AG09319 (cell line): ENCODE measurements at regions not wholly inside any gene's neighbourhood (a gene's known extent, or its start where the extent isn't known, plus 50 kb on each side); places are given as distances from the start of the nearest gene placed in this dataset.

Experiments used
- DNase-seq: peaks from one replicate; pipeline ENCODE4 v3.0.0-alpha.2; 2010; ENCODE audit warnings: low read depth; ENCODE audit errors: extremely low read depth
- TF ChIP-seq, protein P1 (sequence below): IDR thresholded peaks from 2 replicates; pipeline ENCODE4 v1.5.1; 2011; ENCODE audit warnings: low read depth, mild to moderate bottlenecking, inconsistent platforms, low read length, moderate library complexity

- no peak for DNase-seq
- TF ChIP-seq, protein P1, sequence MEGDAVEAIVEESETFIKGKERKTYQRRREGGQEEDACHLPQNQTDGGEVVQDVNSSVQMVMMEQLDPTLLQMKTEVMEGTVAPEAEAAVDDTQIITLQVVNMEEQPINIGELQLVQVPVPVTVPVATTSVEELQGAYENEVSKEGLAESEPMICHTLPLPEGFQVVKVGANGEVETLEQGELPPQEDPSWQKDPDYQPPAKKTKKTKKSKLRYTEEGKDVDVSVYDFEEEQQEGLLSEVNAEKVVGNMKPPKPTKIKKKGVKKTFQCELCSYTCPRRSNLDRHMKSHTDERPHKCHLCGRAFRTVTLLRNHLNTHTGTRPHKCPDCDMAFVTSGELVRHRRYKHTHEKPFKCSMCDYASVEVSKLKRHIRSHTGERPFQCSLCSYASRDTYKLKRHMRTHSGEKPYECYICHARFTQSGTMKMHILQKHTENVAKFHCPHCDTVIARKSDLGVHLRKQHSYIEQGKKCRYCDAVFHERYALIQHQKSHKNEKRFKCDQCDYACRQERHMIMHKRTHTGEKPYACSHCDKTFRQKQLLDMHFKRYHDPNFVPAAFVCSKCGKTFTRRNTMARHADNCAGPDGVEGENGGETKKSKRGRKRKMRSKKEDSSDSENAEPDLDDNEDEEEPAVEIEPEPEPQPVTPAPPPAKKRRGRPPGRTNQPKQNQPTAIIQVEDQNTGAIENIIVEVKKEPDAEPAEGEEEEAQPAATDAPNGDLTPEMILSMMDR, result no peak
These were observed 270.8 kb downstream of the CALCRL start for GRCh38 chr2:187177253-187177652.

DNA sequence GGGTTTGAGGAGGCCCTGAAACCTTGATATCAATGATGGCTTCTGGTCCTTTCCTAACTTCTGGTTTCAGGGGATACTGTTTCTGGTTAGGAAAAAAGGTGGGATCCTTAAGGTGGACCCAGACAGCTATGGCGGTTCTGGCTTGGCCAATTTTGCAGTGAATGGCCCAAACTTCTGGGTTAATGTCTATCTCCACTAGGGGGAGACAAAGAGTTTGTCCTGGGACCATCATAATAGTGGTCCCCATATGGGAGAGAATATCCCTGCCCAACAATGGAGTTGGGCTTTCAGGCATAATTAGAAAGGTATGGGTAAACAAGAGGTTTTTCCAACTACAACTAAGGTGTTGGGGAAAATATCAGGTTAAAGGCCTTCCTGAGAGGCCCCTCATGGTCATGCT, 273.5 kb downstream of the CALCRL start:
- no peak for DNase-seq
- TF ChIP-seq, protein P1, result peak; percentile 32

- no peak for DNase-seq
- TF ChIP-seq, protein P1, result no peak
These were observed 276.7 kb downstream of the CALCRL start for GRCh38 chr2:187171318-187171717.

DNA sequence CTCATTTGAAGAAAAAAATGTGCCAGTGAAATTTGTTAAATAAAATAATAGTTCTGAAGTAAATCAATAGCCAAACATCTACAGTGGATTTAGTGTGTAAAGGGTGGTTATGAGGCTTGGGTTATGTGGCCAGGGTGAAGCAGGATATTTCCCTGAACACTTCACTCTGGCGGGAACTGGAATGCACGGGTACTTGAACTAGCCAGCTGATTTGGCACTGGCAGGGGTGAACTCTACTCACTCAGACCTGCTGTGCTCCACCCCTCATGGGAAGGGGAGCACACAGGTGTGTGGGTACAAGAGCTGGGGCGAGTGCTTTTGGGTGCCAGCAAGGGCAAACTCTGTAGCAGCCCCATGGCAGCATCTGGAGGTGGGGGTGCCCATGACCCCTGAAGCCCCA, 278.2 kb downstream of the CALCRL start:
- TF ChIP-seq, protein P1, result no peak
- DNase-seq, result no peak

DNA sequence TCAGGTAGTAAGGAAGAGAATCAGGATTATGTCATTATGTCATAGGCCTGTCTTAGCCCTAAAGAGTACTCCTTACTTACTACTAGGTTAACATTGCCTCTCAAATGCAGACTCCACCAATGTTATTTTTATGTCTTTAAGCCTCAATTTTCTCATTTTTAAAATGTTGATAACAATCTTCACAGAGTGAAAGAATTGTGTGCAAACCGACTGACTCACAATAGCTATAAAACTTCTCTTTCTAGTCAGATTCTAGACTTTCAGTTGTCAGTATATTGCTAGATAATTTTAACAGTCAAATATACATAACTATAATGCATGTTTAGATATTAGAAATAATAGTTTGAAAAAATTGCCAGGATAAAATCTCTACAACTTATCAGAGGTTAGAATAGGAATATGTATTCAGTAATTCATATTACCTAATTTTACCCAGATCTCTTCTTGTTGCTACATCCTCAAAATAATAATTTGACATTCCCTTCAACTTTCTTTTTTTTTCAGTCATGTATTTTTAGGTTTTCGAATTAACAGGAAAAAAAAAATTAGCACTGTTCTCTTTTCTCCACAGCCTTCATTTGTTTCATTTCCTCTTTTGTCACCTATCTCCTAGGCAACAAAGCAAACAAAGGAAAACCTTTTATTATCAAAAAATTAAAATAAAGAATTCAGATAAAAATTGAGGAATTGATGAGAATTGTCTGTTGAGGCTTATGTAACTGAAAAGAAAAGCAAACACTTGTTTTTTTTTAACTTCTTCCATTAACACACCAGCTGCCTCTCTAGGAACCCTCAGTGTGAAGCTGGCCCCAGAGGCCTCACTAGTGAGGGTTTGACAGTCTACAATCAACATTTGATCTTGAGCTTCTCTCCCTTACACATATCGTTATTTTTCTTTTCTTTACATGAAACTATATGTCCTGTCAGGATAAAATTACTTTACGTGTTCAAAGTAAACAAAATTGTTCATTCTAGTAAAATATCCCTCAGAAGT, 279.0 kb downstream of the CALCRL start:
- TF ChIP-seq, protein P1, result no peak
- DNase-seq, result no peak

DNA sequence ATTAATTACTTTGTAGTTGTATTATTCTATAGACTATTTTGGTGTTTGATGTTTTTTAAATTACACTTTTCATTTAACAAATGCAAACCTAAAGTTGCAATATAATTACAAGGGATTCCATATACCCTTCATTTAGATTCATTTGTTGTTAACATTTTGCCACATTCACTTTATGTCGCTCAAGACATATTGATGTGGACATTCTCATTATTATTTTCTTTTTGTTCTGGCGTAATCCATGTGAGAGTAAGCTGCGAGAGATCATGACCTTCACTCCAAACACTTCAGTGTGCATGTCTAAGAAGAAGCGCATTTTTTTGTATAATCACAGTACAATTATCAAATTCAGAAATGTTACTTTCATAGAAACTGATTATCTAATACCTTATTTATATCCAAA, 280.6 kb downstream of the CALCRL start:
- DNase-seq, result no peak
- TF ChIP-seq, protein P1, result no peak

DNA sequence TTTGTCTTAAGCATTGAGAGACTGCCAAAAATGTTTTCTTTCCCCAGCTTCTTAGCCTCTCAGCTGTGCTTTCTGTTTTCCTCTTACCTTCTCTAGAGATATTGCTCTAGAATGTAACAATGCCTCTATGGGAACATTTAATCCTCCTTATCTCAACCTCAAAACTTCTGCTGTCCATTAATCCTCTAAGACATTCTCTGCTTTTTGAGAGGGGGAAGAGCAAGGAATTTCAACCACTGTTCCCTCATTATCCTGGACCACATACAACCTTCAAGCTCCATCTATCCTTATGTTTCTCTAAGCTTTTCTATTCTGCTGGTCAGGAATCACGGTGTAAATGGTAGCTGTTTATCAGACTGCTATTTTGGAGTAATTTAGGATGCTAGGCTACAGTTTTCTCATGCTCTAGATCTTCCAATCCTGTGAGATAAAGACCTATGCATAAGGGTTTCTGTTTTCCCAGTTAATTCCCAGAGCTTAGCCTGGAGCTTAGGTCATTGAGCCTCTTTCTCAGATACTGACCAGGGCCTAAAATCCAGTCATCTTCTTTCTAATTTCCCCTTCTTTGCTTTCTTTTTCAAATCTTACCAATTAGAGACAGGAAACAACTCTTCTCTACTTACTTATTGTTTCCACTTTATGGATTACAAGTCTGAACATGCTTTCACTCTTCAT, 282.0 kb downstream of the CALCRL start:
- DNase-seq, result no peak
- TF ChIP-seq, protein P1, result no peak
